IPS DF 19.7 (cell line): ENCODE measurements at regions not wholly inside any gene's neighbourhood (a gene's known extent, or its start where the extent isn't known, plus 50 kb on each side); places are given as distances from the start of the nearest gene placed in this dataset.

ENCODE experiments used
- DNase-seq: peaks from one replicate; pipeline ENCODE4 v3.0.0-alpha.2; 2013; ENCODE audit warnings: low read depth, low spot score

- no peak for DNase-seq
These were observed 177.4 kb upstream of the HS3ST1 start for GRCh38 chr4:11606078-11606477.

GRCh38 chr4:11605597-11605996 lies 176.9 kb upstream of the HS3ST1 start:
- DNase-seq: no peak

DNA sequence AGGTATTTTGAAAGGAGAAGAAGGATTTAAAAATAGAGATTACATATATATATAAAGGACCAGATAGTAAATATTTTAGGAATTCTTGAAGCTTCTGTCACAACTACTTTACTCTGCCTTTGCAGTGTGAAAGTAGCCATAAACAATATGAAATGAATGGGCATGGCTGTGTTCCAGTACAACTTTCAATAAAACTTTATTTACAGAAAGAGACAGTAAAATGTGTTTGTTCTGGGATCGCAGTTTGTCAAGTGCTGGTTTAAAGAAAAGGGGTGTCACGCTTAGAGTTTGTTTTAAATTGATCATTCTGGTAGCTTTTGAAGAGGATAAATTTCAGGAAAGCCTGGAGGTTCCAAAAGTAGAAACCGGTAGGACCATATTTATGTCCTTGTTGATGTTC lies 176.1 kb upstream of the HS3ST1 start:
- DNase-seq: no peak

DNA sequence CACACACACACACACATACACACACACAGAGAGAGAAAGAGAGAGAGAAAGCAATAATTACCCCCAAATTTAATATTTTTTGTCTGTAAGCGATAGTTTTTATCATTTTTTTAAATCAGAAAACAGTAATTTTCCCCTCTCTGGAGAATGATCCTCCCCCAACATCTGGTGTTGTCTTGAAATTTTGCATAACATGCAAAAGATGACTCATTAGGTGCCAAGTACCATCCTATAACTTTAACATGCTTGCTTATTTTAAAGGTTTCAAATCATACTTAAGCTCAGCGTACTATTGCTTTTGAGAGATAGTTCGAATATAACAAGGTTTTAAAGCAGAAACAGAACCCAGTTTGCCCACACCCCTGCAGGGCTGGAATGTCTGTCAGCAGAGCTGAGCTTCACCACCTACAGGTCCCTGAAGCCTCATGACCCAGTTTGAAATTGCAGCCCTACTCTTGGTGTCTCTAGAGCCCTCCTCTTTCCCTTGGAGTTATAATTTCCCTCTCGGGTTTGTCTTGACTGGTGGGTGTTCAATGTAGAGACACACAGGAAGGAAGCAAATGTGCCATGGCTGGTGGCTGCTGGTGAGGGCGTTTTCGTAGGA lies 175.0 kb upstream of the HS3ST1 start:
- no peak for DNase-seq

GRCh38 chr4:11602606-11603340 lies 174.1 kb upstream of the HS3ST1 start:
- DNase-seq: no peak

- DNase-seq: no peak
These were observed 170.4 kb upstream of the HS3ST1 start for GRCh38 chr4:11599064-11599463.

- no peak for DNase-seq
These were observed 169.9 kb upstream of the HS3ST1 start for GRCh38 chr4:11598591-11598990.

DNA sequence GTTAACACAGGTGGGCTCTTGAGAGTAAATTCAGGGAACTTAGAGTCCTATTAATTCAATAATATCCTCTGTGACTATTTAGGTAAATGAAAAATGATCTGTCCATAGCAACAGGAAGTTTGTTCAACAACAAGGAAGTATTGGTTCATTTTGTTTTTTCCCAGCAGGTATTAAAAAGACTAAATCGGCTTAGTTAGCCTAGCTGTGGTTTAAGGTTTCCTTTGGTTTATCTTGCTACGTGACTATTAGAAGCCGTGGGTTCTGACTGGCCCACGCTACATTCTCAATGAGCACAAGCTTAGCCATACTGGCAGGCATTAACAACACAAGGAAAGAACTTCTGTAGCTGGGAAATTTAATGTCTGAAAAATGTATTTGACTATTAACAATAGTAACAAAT lies 168.8 kb upstream of the HS3ST1 start:
- DNase-seq: no peak

DNA sequence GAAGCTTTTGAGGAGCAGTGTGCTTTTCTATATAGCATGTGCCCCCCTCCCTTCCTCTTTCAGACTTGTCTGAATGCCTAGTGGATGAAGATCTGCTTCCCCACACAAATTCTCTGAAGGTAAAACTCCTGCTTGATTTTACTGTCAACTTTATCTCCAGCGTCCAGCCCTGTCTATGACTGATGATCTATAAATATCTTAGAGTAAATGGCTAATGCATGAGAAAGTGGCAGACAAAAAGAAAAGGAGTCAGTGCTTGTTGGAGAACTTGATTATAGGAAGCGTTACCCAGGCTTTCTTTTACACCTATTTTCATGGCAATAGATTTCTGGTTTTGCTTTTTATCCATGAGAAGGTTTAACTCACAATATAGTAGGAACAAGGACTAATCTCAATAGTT lies 168.3 kb upstream of the HS3ST1 start:
- no peak for DNase-seq

- DNase-seq: no peak
These were observed 165.0 kb upstream of the HS3ST1 start for GRCh38 chr4:11593576-11594116.

GRCh38 chr4:11592276-11592675 lies 163.6 kb upstream of the HS3ST1 start:
- DNase-seq: no peak

DNA sequence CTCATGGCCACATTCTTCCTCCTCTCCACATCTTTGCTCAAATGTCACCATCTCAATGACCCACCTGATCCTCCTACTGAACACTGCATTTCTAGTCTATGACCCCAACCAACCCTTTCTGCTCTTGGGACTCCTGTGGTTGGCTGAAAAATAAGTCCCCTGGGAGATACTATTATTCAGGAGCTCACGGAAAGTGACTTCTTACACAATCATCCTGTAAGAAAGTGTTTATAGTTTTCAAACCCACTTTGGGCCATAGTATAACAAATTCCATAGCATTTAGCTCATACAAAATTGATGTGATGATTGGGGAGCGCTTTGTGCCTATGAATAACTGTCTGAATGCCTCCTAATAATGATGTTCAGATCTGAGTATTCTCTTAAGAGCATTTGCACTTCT lies 161.4 kb upstream of the HS3ST1 start:
- no peak for DNase-seq

DNA sequence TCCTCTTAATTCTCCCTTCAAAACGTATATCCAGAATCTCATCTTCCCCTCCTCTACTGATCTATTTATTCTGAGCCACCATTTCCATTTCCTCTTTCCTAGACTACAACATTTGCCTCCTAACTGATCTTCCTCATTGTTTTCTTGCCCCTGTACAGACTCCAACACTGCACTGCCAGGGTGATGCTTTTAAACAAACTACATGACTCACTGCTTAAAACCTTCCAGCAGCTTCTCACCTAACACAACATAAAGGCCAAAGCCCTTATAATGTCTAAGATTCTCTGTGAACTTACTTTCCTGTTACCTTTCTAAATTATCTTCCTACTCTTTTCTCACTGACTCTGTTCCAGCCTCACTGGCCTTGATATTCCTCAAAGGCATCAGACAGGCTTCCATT lies 161.0 kb upstream of the HS3ST1 start:
- no peak for DNase-seq

DNA sequence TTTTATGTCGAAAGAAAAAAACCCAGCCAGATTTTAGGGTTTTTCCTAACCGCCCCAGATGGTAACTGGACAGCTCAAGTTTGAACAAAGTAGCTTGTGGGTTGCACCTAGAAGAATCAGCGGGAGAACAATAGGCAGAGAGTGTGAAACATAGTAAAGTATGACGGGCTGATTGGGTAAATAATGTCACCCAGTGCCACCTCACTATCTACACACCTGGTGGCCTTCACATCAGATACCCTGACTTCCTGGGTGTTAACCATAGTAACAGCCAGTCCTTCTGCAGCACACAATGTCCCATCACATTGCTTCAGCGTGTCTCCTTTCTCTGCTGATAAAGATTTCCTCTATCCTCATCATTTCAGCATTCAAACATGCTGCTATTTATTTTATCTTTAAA lies 159.1 kb upstream of the HS3ST1 start:
- no peak for DNase-seq

DNA sequence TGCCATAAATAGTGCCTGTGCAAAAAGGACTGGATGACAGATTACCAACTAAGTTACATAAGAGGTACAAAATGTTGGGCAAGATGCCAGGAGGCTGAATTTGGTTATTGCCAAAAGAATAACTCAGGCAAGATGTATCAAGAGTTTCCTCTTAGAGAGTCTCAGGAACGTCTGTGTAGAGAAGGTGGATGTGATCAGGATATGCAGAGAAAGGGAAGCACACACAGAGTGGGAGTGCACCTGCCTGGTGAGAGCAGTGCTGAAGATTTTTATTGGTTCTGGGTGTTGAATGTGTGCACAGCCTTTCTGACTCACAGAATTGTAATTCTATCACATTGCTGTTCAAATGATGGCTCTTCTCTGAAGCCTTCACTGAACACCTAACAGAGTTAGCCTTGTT lies 156.8 kb upstream of the HS3ST1 start:
- no peak for DNase-seq

- DNase-seq: no peak
These were observed 139.8 kb upstream of the HS3ST1 start for GRCh38 chr4:11568511-11568910.

- DNase-seq: no peak
These were observed 137.8 kb upstream of the HS3ST1 start for GRCh38 chr4:11566444-11567022.

GRCh38 chr4:11565899-11566298 lies 137.2 kb upstream of the HS3ST1 start:
- DNase-seq: no peak

DNA sequence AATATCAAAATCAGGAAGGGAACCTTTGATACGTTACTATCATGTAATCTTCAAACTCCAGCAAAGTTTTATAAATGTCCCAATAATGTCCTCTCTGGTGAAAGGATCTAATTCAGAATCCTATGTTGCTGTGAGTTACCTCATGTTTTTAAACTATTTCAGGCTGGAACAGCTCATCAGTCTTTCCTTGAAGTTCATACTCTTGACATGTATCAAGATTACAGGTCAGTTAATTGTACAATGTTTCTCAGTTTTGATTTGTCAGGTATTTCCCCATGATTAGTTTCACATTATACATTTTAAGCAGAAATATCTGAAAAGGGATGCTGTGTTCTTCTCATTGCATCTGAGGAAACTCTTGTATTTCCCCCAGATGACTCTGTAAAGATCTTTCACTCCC lies 136.5 kb upstream of the HS3ST1 start:
- DNase-seq: no peak

GRCh38 chr4:11564021-11564420 lies 135.3 kb upstream of the HS3ST1 start:
- no peak for DNase-seq

DNA sequence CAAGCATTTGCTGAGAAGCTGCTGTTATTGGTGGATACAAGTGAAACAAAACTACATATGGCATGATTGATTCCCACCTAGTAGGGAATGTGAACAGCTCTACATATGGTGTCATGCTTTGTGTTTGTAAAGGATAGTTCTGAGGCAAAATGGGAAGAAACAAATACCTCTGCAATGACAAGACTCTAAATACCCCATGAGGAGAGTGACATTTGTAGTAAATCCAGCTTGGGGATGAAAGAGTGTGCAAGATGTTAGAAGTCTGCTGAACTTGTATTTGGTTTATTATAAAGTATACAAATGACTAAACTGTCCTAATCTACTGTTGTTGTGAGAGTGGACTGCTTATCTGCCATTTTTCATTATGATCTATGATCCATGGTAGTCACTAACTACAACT lies 120.8 kb upstream of the HS3ST1 start:
- no peak for DNase-seq

DNA sequence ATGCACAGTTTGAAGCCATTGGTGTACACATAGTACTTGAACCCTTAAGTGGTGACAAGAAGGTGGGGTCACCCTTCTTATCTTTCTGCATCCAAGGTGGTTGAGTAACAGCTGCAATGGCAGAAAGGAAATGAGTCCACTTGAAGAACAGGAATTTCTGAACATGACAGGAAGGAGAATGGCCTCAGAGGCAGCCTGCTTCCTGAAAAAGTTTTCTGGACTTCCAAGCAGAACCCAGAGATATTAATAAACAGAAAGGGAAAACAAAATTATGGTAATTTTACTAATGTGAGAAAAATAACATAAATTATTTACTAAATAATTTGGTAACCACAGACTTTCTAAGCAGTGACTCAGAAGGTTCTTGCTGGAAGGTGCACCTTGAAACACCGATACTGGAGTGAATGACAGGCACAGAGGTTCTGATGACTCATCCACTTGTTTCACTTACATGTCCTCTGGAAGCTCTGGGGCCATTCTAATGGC lies 119.9 kb upstream of the HS3ST1 start:
- DNase-seq: no peak
